HT-29 (cell line): ENCODE measurements at regions not wholly inside any gene's neighbourhood (a gene's known extent, or its start where the extent isn't known, plus 50 kb on each side); places are given as distances from the start of the nearest gene placed in this dataset.

Source experiments
- DNase-seq: peaks from one replicate; pipeline ENCODE4 v3.0.0-alpha.2; 2015; ENCODE audit warnings: low spot score

DNA sequence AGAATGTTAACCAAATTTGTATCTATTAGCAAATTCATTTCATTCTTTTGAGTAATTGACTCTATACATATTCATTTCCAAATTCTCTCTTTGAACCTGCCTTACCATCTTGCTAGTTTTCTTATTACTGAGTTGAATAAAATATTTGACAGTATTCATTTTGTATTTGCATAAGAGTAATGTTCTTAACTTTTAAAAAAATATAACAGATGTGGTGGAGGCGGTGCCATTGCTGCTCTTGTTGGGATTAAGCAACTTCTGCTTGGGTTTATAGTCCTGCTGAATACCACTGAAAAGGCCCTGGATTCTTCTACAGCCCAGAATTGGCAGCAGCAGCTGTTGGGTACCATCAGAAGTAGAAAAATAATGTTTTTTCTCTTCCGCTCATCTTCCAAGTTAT is 148.9 kb upstream of the PEX5L start:
- DNase-seq = no peak

DNA sequence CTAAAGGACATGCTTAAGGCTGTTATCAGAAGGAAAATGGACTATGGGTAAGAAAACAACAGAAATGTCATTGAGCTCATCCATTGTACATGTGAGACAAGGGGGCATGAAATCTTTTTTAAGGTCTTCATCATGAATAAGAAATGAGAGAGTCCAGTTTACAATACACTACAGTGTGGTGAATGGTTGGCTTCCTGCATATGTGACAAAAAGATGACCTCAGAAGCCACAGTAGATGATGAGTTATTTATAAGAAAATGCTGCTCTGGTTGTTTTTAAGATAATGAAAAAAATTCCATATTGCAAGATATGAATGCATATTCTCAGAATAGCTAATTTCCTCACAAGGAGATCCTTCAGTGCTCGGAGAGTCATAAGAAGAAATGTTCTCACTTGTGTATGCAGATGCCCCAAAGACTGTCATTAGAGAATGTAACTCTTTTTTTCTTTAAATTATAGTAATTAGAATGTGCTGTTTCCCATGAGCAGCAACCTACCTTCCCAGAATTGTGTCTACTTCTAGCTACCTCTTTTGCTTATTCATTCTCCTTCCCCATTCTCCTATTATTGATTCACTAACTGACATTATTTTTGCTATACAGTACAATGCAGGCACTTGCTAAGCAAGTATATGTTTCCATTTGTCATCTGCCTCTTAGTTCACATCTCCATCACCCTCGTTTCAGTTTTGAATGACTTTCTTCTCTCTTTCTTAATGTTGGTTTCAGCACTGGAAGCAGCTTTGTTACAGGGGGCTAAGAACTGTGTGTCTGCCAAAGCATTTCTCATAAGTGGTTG is 152.0 kb upstream of the PEX5L start:
- DNase-seq = no peak

DNA sequence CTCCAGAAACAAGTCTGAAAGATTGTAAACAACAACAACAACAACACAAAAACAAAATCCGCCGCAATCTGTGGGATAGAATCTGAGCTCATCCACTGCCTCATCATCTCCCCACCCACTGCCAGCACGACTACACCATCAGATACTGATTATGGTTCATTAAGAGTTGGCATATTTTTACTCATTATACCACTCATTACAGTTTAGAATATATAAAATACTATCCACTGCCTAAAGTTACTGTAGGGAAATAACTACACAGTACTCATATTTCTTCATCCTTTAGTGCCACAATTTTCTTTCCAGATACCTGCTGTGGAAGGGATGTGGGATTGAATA is 152.5 kb upstream of the PEX5L start:
- no peak for DNase-seq

DNA sequence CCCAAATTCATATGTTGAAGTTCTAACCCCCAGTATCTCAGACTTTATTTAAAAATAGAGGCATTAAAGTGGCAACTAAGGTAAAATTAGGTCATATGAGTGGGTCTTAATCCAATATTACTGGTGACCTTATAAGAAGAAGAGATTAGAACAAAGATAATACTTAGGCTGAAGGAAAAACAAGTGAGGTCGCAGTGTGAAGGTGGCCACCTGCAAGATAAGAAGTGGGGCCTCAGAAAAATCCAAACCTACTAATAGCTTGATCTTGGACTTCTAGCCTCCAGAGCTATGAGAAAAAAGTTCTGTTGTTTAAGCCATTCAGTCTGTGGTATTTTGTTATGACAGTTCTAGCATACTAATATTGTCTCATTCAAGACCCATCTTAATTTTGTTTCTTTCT is 159.9 kb upstream of the PEX5L start:
- no peak for DNase-seq

DNA sequence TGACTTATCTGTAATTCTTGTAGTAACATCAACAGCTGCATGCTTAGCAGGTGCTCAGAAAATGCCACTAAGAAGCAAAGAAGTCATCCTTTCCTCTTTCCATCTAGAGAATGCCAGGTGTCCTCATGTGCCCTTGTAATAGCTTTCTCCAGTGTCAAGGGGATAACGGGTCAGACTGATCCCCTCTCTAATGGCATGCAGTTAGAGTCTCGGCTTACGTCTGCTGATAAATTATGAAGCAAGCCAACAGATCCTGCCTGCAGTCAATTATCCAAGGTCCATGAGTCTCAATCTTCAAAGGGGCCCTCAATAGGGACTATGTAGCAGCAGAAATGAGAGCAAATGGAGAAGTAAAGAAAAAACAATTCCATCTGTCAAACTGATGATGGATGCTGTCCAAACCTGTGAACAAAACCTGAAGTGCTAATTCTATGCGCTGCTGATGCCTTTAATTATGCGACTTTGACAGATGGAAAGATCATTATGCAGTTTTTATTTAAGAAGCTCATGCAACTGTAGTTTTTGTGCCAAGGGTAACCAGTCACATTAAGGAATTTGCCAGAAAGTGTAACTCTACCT is 162.8 kb upstream of the PEX5L start:
- no peak for DNase-seq

DNA sequence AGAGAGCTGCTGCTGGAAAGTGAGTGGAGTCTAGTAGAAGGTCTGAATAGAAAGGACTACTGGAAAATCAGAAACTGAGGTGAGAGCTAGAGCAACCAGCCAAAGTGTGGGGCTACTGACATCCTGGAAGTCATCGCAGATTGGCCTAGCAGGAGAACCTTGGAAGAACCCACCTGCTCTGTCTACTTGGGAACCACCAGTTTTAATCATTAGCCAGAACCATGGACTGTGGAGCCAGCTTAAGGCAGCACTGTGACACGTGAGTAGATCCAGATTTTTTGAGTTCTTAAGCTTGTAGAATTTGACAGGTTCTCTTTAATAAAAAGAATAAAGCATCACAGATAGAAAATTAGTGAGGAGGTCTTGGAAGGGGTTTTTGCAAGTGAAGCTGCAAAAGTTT is 179.1 kb upstream of the PEX5L start:
- DNase-seq = no peak

DNA sequence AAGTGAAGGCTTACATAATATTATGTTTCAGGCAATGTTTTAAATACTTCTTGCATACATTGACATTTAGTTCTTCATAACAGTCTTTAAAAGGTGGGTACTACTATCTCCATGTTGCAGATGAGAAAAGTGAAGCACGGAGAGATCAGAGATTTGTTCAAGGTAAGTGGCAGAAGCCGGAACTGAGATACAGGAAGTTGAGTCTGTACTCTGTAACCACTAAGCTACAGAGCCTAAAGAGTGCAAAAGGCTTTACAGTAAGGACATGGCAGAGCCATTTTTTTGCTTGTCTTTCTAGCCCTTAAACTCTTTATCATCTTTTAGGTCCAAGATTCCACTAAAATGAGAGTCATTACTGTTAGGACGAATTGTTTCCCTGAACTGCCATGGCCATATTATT is 186.5 kb upstream of the PEX5L start:
- DNase-seq = no peak

DNA sequence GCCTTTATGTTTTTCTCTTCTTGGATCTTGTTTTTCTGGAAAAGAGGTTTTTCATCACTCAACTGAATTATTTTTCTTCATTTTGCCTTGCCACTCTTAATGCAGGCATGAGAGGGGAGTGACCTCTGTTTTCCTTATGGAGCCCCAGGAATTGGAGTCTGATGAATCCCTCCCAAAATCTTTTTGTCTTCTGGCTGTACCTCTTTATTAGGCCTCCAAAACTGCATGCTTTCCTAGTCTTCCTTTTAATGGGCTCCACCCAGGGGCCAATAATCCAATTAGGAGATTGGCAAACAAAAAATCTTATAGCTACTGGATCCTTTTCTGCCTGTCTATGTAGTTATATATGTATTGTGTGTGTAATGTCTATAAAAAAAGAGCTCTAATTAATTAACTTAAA is 192.4 kb upstream of the PEX5L start:
- DNase-seq = no peak

DNA sequence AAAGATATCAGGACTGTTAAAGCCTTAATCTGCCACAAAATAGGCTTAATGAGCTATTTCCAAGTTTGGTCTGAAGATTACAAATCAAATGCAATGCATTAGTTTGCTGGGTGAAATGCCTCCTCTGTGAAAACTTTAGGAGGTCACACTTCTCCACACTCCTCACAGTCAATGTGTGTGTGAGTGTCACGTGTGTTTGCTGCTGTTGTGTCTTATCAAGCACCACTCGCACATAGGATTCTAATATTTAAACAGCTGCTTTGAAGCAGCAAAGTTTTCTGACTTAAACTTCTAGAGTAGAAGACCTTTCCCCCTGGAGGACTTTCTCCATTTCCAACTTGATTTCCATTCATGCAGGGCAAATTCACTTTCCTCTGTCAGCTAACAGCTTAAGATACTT is 203.2 kb upstream of the PEX5L start:
- DNase-seq = no peak

DNA sequence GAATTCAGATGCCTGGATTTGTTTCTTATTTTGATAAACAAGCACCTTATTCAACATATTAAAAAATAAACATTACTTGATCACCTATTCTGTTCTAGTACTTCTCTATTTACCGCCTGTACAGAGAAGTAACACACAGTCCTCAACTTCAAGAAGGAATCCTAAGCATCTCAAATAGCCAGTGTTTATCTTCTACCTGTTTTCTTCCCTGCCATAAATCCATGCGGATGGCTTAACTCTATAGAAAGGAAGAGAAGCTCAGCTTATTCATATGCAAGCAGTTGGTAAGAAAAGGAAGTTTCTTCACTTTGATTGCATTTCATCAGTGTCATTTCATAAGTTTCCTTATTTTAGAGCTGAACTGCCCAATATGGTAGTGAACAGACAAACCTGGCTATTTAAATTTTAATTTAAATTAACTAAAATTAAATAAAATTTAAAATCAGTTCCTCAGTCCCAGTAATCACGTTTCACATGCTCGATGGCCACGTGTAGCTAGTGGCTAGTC is 210.0 kb upstream of the PEX5L start:
- no peak for DNase-seq

DNA sequence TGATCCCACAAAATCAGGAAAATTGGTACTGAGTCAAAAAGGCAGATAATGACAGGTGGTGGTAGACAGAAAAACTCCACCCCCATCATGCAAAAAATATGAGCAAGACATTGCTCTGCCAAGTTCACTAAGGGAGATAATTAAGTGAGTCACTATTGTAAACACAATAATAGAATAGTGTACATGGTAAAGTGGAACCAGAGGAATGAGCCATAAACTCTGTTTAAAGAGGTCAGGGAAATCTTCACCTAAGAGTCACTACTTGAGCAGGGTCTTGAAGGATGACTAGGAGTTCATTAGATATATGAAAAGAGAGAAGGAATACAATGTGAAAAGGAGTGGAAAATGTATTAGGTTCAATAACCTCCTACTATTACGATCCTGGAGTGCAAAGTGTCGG is 213.4 kb upstream of the PEX5L start:
- DNase-seq = no peak

DNA sequence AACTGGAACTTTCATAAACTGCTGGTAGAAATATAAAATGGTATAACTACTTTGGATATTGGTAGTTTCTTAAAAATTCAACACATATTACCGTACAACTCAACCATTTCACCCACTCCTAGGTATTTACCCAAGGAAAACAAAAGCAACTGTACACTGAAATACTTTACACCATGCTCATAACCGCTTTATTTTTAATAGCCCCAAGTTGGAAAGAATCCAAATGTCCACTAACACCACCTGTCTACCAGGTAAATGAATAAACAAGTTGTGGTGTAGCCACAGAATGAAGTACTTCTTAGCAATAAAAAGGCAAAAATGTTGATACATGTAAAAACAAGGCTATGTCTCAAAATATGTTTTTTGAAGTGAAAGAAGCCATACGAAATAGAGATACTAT is 215.9 kb upstream of the PEX5L start:
- peak; percentile 16 for DNase-seq

DNA sequence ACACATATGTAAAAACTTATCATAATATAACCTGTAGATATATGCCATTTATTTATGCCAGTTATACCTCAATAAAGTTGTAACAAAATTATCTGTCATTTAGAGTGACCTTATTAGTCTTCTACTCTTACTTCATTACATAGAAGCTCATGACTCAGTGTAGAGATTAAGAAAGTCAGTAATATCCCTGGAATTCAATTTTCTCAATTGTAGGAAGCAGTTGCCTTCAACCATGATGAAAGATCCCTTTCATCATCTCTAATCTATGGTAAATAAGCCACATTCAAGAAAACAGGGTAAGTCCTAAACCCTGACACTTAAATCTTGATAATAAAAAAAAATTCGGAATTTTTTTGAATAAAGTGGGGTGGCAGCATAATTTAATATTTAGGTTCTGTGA is 216.5 kb upstream of the PEX5L start:
- DNase-seq = no peak

DNA sequence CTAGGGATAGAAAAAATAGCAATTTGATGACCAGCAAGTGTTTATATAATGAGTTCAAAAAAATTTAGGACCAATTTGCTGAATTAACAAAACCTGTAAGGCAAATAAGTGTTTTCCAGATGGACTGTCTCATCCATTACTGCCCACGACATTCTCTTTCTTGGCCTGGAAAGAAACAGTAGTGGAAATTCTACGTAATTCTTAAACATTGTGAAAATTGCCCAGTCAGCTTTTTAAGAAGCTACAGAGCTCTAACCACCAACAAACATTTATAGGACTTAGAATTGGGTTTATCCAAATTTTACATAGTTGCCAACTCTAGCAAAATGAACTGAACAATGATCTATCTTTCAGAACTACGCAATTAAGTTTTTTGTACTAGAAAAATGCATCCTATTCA is 227.7 kb upstream of the PEX5L start:
- DNase-seq = no peak

DNA sequence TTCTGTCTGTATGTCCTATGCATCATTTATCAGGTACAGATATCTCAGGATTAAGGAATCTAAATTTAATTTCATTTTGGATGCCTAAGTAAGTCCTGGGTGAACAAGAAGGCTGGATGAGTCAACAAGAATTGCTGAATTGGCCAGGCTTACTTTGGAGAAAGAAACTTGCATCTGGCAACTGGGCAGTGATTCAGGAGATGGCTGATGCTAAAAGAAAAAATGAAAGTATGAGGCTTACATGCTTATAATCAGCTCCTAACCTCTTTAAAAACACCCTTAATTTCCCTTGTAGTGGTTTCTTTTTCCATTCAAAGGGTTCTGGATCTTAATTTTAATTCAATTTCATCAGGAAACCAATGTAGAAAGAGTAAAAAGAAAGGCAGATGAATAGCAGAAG is 228.8 kb upstream of the PEX5L start:
- DNase-seq = no peak

DNA sequence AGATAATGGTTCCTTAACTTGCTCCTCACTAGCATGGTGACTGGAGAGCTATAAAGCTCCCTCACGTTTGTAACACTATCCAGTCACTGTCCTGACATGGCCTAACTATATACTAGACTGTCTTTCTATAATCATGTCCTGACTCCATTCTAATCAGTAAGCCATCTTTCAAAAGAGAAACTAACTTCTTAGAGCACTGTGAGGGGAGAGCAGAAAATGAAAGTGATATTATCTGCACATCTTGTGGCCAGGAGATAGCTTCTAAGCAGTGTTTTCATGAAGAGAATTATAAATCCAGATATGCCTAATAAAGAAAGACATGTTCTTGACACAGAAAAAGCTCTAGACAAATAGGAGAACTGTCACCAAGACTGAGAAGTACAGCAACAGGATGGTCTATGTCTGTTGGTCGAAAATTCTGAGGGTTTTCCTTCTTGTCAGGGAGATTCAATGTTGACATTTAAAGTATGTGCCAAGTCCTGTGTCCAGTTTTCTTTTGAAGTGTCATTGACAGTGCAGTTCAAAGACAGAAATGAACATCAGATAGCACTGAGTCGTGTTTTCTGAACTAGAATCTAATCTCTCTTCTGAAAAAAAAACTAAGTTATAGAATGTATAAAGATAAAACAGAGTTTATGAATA is 230.6 kb upstream of the PEX5L start:
- no peak for DNase-seq

DNA sequence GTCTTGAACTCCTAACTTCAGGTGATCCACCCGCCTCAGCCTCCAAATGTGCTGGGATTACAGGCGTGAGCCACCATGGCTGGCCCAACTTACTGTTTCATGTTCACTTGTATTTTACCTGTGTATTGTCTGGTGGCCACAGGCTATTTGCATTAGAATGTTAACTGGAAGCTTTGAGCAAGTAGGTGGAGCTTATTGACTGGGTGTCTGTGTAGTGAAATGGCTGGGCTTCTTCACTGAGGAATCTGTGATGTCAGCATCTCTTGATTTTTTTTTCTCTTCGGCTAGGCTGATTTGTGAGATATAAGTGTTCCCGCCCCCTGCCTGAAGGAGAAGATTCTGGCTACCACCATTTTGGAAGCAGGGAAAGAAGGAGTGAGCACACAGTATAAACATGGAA is 237.8 kb upstream of the PEX5L start:
- no peak for DNase-seq

DNA sequence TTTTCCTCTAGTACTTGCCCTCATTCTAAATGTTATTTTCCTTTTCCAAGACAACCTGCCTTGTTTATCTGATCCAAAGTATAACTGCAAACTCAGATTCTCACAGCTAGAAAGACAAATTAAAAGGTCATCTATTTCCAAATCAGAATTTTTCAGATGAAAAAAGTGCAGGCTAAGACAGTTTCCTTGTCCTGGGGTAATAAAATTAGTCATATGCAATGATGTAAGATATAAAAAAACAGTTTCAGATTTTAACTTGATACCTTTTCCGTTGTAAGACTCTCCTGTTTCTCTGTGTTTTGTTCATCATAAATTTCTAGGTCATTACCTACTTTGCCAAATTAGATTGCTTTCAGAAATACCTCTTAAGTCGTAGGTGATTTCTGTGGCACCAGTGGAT is 238.4 kb upstream of the PEX5L start:
- no peak for DNase-seq

DNA sequence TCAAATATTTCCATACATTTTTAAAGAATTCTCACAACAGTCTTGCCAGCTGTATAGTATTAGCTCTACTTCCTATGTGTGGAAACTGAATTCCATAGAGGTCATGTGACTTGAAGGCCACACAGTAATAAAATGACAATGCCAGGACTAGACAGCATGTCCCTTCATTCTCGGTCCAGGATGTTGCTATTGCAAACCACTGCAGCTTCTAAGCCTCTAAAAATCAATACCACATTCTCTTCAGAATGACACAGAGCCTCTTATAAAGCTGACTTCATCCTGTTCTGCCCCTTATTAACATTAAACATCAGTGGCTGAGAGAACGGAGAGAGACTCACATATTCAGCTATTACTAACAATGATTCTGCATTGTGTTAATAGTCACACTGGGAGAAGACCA is 240.3 kb upstream of the PEX5L start:
- DNase-seq = no peak

DNA sequence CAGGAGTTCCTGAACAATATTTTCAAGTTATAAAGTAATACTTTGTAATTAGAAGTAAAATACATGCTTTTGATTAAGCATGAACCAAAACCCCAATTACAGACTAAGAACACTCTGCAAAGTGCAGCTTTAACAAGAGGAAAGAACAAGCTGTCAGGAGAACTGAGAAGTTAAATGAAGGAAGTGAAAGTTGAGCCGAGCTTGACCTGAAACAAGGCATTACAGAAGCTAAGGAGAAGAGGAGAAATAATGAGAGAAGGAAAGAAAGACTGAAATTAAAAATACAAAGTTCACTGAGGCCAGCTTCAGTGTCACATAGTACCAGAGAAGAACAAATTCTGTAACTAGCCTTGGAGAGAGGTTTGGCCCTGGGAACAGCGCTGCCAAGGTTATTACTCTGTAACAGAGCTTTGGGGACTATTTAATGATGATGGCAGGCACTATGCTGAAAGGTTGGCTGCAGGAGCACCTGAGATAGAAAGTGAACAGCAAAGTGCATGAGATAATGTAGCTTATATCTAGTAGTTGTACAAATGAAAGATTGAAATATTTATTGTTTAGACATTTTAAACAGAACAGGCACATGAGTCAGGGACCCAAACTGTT is 241.9 kb upstream of the PEX5L start:
- DNase-seq = no peak

DNA sequence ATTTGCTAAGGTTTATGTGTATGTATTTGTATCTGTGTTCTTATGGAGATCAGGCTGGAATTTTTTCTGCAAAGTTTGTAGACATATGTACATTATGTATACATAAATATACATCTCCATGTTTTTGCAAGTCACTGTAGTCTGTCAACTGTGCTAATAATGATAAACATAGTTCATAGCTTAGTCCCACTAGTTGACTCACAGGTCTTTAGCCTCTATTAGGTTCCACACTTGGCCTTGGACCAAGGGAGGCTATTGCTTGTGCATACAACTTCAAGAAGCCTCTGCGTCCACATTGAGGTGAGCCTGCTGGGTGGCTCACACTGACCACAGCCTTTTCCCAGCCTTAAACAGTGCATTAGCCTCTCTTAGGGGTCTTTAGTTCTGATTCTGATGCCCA is 243.8 kb upstream of the PEX5L start:
- DNase-seq = no peak

DNA sequence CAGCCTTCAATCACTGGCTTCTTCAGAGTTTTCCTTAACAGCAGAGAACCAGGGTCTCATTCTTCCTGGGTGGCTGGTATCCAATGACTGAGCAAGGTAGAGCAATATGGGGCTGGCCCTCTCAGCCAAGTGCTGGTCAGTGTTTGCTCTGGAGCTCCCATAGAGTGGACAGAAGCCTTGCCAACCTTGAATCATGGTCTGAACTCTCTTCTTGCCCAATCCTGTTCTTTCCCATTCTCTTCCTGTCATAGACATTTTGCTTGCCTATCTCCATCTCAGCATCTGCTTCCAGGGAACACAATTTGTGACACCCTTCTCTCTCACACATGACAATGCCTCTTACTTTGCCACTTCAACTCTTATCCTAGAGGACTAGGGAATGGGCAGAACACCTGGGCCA is 245.6 kb upstream of the PEX5L start:
- no peak for DNase-seq

DNA sequence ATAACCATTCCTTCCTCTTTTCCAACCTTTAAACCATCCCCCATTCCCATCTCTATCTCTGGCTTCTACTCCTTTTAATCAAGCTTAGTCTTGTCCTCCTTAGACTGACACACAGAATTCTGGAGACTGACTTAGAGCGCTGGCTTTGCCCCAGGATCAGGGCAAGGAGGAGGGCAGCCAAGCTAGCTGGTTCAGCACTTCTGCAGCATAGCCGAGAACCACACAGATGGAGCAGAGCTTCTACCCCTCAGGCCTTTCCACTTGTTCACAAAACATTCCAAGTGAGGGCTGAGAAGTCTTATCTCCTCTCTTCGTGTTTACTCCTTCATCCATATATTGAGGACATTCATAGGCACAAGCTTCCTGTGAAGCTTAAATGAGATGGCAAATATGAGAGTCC is 246.5 kb upstream of the PEX5L start:
- no peak for DNase-seq
